ENCODE measurements at regions not wholly inside any gene's neighbourhood (a gene's known extent, or its start where the extent isn't known, plus 50 kb on each side); places are given as distances from the start of the nearest gene placed in this dataset.

DNA sequence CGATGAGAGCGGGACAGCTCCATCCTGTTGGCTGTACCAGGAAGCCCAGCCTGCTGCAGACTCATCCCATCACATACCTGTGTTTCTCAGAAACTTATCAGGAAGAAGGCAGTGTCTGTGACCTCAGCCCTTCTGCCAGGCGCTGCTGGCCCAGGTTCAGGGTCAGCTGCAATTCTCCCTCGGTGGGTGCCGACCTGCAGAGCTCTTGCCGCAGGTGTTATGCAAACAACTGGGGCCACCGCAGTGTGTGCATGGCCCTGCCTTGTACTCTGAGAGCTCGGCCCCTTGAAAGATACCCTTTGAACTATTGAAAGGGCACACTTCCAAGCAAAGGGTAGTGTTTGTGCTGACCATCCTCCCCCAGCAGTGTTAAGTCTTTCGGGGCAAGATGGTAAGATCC, 322.2 kb upstream of the DIO3 start:
- peaks cover 4 to 19% of the 10 kb centered on the region in 2 experiments for H3K9me3 ChIP-seq (ENCODE audit: control insufficient read depth in 1 of 2, insufficient read depth in 1 of 2, low read length in 2 of 2)
- peak in 1 of 14 experiments; percentile 6 for DNase-seq
- TF ChIP-seq, protein P1, sequence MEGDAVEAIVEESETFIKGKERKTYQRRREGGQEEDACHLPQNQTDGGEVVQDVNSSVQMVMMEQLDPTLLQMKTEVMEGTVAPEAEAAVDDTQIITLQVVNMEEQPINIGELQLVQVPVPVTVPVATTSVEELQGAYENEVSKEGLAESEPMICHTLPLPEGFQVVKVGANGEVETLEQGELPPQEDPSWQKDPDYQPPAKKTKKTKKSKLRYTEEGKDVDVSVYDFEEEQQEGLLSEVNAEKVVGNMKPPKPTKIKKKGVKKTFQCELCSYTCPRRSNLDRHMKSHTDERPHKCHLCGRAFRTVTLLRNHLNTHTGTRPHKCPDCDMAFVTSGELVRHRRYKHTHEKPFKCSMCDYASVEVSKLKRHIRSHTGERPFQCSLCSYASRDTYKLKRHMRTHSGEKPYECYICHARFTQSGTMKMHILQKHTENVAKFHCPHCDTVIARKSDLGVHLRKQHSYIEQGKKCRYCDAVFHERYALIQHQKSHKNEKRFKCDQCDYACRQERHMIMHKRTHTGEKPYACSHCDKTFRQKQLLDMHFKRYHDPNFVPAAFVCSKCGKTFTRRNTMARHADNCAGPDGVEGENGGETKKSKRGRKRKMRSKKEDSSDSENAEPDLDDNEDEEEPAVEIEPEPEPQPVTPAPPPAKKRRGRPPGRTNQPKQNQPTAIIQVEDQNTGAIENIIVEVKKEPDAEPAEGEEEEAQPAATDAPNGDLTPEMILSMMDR (IDR thresholded peaks at IDR 0.05) = no peak
- H3K36me3 ChIP-seq (ENCODE audit: insufficient read depth, low read length) = no peaks in the 10 kb centered on the region
- Mint-ChIP-seq H3K4me1 (ENCODE audit: low read depth) (no peaks in the 10 kb centered on the region), H3K27me3 (peaks cover 45% of the 10 kb centered on the region), H3K9me3 (peaks cover 3% of the 10 kb centered on the region), H3K36me3 (ENCODE audit: low read depth) (no peaks in the 10 kb centered on the region), H3K4me3 (no peak overlapping the region), H3K27ac (no peak overlapping the region)
- intact Hi-C loops (cut with DNase I, micrococcal nuclease) = no loop called here
- no peak for ATAC-seq (ENCODE audit: poor library complexity)
- no peak overlapping the region for H3K27ac ChIP-seq (ENCODE audit: low read depth in 1 of 2, low read length in 2 of 2)
- no peak overlapping the region for H3K4me3 ChIP-seq (ENCODE audit: low read length)
- POLR2A ChIA-PET = interaction anchor here (0.7 kb wide), 1 partner anchor 111 kb away, joined by 3 read pairs; no protein-coding TSS in a partner anchor
- peaks cover 3 to 10% of the 10 kb centered on the region in 2 experiments for H3K27me3 ChIP-seq (ENCODE audit: control insufficient read depth in 1 of 2, insufficient read depth in 2 of 2, low read length in 2 of 2)
- CTCF ChIA-PET = no interaction called here
- H3K4me1 ChIP-seq (ENCODE audit: insufficient read depth, low read length) = no peaks in the 10 kb centered on the region

DNA sequence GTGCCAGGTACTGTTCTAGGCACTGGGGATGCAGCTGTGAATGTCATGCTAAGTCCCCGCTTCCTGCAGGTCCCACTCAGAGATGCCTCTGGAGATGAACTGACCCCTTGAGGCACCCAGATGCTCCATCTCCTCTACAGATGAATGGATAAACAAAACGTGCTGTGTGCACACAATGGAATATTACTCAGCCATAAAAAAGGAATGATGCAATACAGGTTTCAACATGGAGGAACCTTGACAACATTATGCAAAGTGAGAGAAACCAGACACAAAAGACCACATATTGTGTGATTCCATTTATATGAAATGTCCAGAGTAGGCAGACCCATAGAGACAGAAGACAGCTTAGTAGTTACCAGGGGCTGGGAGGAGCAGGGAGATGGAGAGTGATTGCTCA, 320.1 kb upstream of the DIO3 start:
- Mint-ChIP-seq H3K4me1 (ENCODE audit: low read depth) (no peaks in the 10 kb centered on the region), H3K4me3 (no peak overlapping the region), H3K27me3 (peaks cover 37% of the 10 kb centered on the region), H3K27ac (no peak overlapping the region), H3K9me3 (peaks cover 3% of the 10 kb centered on the region), H3K36me3 (ENCODE audit: low read depth) (no peaks in the 10 kb centered on the region)
- Histone ChIP-seq H3K4me3 (ENCODE audit: low read length) (no peak overlapping the region), H3K36me3 (ENCODE audit: insufficient read depth, low read length) (no peaks in the 10 kb centered on the region), H3K27me3 (ENCODE audit: control insufficient read depth in 1 of 2, insufficient read depth in 2 of 2, low read length in 2 of 2) (peaks cover 3 to 10% of the 10 kb centered on the region in 2 experiments), H3K27ac (ENCODE audit: low read depth in 1 of 2, low read length in 2 of 2) (no peak overlapping the region), H3K4me1 (ENCODE audit: insufficient read depth, low read length) (no peaks in the 10 kb centered on the region), H3K9me3 (ENCODE audit: control insufficient read depth in 1 of 2, insufficient read depth in 1 of 2, low read length in 2 of 2) (peaks cover 5 to 19% of the 10 kb centered on the region in 2 experiments)
- ATAC-seq (ENCODE audit: poor library complexity) = no peak
- intact Hi-C loops (cut with DNase I, micrococcal nuclease) = no loop called here
- DNase-seq = no peak
- ChIA-PET POLR2A (no interaction called here), CTCF (no interaction called here)
- TF ChIP-seq, protein P1 (IDR thresholded peaks at IDR 0.05) = no peak

DNA sequence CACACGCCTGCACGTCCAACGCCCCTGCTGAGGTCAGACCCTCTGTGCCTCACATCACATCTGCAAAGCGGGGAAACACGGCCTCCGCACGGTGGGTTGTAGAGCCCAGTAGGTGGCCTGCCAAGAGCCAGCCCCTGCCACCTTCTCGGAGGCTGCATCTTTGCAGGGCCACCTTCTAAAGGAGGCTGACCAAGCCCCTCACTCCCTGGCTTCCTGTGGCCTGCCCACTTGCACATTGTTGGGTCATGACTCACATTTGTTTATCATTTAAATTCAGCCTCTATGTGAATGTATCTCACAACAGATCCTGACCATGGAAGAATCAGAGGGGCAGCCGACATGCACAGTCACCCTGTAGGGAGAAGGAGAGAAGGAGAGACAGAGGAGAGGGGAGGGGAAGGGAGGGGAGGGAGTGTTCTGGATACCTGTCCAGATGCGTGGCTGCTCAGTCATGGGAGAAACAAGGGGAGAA, 319.5 kb upstream of the DIO3 start:
- Histone ChIP-seq H3K9me3 (ENCODE audit: control insufficient read depth in 1 of 2, insufficient read depth in 1 of 2, low read length in 2 of 2) (peaks cover 5 to 17% of the 10 kb centered on the region in 2 experiments), H3K27ac (ENCODE audit: low read depth in 1 of 2, low read length in 2 of 2) (no peak overlapping the region), H3K36me3 (ENCODE audit: insufficient read depth, low read length) (no peaks in the 10 kb centered on the region), H3K4me3 (ENCODE audit: low read length) (no peak overlapping the region), H3K4me1 (ENCODE audit: insufficient read depth, low read length) (no peaks in the 10 kb centered on the region), H3K27me3 (ENCODE audit: control insufficient read depth in 1 of 2, insufficient read depth in 2 of 2, low read length in 2 of 2) (peaks cover 6 to 10% of the 10 kb centered on the region in 2 experiments)
- intact Hi-C loops (cut with DNase I, micrococcal nuclease) = no loop called here
- no peak for ATAC-seq (ENCODE audit: poor library complexity)
- H3K4me1 Mint-ChIP-seq (ENCODE audit: low read depth) = no peaks in the 10 kb centered on the region
- peaks cover 34% of the 10 kb centered on the region for H3K27me3 Mint-ChIP-seq
- peak in 1 of 14 experiments; percentile 19 for DNase-seq
- peaks cover 3% of the 10 kb centered on the region for H3K9me3 Mint-ChIP-seq
- no peaks in the 10 kb centered on the region for H3K36me3 Mint-ChIP-seq (ENCODE audit: low read depth)
- ChIA-PET POLR2A (no interaction called here), CTCF (no interaction called here)
- no peak overlapping the region for H3K27ac Mint-ChIP-seq
- TF ChIP-seq, protein P1 (IDR thresholded peaks at IDR 0.05) = no peak
- no peak overlapping the region for H3K4me3 Mint-ChIP-seq

All from CD4-positive, alpha-beta T cell (primary cell).